OCI-LY7 (cell line): ENCODE measurements at regions not wholly inside any gene's neighbourhood (a gene's known extent, or its start where the extent isn't known, plus 50 kb on each side); places are given as distances from the start of the nearest gene placed in this dataset.

Experiments
- EZH2phosphoT487 ChIP-seq: fragments of 200-600 bp; sonication (generic); IDR thresholded peaks from 2 replicates; pipeline ENCODE4 v1.6.1; 2018; ENCODE audit warnings: low read depth, borderline replicate concordance, mild to moderate bottlenecking, mixed run types, antibody characterized with exemption, low read length, moderate library complexity, mixed read lengths
- TF ChIP-seq, protein P1 (sequence below): fragments of 200-600 bp; sonication (generic); conservative IDR thresholded peaks from 2 replicates; pipeline ENCODE4 v1.5.1; 2014; ENCODE audit warnings: mild to moderate bottlenecking, antibody characterized with exemption, low read length, moderate library complexity, mixed read lengths

DNA sequence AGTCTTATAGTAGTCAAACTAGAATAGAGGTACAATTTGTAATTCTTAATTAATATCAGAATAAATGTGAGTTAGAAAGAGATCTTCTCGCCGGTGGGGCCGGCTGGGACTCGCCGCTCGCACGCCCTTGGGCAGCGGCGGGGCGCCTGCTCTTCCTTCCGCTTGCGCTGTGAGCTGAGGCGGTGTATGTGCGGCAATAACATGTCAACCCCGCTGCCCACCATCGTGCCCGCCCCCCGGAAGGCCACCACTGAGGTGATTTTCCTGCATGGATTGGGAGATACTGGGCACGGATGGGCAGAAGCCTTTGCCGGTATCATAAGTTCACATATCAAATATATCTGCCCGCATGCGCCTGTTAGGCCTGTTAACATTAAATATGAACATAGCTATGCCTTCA, 123.7 kb upstream of the OGFRL1 start:
- TF ChIP-seq, protein P1, sequence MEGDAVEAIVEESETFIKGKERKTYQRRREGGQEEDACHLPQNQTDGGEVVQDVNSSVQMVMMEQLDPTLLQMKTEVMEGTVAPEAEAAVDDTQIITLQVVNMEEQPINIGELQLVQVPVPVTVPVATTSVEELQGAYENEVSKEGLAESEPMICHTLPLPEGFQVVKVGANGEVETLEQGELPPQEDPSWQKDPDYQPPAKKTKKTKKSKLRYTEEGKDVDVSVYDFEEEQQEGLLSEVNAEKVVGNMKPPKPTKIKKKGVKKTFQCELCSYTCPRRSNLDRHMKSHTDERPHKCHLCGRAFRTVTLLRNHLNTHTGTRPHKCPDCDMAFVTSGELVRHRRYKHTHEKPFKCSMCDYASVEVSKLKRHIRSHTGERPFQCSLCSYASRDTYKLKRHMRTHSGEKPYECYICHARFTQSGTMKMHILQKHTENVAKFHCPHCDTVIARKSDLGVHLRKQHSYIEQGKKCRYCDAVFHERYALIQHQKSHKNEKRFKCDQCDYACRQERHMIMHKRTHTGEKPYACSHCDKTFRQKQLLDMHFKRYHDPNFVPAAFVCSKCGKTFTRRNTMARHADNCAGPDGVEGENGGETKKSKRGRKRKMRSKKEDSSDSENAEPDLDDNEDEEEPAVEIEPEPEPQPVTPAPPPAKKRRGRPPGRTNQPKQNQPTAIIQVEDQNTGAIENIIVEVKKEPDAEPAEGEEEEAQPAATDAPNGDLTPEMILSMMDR: no peak
- TF ChIP-seq EZH2phosphoT487: no peak
